ENCODE measurements at regions not wholly inside any gene's neighbourhood (a gene's known extent, or its start where the extent isn't known, plus 50 kb on each side); places are given as distances from the start of the nearest gene placed in this dataset.

DNA sequence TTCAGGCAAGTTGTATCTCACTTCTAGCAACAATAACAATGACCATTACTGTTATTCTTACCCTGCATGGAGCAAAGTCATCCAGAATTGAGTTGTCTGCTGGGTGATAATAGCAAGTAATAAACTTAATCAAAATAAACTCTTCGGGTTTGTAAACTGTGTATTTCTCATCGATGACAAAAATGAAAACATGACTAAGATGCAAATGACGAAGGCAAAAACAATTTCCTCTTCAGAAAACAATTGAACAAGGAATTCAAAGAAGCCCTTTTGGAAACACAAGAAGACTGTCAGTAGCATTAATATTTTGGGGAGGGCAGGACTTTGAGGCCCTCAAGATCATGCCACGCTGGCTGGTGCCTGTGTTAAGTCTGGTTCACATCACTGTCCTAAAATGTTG, 232.0 kb downstream of the BTG1 start:
- DNase-seq: no peak

DNA sequence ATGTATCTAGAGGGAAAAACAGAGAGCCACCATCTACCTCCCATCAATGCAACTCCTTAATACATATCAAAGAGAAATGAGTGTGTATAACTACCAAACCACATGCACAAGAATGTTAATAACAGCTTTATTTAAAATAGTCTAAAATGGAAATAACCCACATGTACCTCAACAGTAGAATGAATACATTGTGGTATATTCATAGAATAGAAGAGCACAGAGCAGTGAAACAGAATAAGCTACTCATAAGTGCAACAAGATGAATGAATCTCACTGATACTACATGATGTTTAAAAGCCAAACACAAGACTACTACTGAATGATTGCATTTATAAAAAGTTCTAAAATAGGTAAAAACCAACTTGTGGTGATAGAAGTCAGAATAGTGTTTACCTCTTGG, 232.5 kb downstream of the BTG1 start:
- DNase-seq: no peak

GRCh38 chr12:91912178-91912577, 233.5 kb downstream of the BTG1 start:
- no peak for DNase-seq

DNA sequence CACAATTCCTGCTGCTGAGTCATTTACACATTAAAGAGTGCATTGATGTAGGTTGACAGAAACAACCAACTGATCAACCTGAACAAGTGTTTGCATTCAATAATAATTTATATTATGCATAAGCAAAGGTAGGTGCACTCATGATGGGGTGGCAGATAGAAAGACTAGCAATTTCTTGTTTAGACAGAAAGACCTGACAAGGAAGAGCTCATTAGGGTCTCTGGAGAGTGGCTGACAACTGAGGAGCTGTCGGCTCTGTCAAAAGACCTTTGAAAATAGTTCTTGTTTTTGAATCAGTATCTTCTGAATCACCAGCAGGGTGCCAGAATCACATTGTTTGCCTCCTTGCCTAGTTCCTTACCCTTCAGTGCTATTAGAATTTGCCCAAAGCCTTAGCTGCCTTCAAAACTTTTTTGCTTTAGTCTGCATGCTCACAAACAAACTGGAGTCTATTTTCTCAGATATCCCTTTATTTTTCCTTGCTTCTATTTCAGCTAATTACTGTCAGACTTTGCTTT, 234.7 kb downstream of the BTG1 start:
- no peak for DNase-seq

DNA sequence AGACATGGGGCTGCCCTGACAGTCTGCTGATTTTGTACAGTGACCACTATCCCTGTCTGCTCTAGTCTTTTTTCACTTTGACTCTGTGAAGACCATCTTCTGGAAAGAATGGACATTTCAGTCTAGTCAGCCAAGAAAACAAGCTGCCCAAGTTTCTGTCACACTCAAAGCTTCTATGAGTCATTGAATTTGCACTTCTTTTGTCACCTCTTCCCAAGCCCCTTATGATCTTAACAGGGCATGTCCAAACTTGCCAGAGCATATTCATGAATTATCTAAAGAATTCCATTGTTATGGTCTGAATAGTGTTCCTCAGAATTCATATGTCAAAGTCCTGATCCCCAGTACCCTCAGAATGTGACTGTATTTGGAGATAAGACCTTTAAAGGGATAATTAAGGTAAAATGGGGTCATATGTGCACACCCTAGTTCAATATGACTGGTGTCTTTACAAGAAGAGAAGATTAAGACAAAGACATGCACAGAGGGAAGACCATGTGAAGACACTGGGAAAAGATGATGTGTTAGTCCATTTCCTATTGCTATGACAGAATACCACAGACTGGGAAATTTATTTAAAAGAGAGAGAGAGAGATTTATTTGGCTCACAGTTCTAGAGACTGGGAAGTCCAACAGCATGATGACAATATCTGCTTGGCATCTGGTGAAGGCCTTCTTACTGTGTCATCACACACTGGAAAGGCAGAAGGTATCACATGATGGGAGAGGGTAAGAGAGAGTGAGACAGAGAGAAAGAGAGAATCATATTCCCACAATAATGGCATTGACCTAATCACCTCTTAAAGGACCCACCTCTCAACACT, 242.6 kb downstream of the BTG1 start:
- no peak for DNase-seq

DNA sequence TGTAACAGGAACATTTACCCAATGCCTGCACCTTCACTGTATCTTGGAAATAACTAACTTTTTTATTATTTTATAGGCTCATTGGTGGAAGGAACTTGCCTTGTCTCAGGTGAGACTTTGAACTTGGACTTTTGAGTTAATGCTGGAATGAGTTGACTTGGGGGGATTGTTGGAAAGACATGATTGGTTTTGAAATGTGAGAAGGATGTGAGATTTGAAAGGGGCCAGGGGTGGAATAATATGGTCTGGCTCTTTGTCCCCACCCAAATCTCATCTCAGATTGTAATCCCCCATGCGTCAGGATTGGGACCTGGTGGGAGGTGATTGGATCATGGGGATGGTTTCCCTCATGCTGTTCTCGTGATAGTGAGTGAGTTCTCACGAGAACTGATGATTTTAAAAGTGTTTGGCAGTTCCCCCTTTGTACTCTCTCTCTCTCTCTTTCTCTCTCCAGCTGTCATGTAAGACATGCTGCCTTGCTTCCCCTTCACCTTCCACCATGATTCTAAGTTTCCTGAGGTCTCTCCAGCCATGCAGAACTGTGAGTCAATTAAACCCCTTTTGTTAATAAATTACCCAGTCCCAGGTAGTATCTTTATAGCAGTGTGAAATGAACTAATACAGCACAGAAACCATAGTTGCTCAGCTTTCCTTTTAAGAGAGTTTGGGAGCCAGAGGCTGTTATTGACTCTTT, 244.1 kb downstream of the BTG1 start:
- no peak for DNase-seq

DNA sequence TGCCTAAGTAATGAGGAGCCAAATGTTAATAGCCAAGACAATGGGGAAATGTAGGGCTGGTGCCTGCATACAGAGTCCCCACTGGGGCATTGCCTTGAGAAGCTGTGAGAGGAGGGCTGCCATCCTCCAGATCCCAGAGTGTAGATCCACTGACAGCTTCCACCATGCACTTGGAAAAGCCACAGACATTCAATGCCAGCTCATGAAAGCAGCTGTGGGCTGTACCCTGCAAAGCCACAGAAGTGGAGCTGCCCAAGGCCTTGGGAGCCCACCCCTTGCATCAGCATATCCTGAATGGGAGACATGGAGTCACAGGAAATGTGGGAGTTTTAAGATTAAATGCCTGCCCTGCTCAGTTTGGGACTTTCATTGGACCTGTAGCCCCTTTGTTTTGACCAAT, 244.7 kb downstream of the BTG1 start:
- no peak for DNase-seq

DNA sequence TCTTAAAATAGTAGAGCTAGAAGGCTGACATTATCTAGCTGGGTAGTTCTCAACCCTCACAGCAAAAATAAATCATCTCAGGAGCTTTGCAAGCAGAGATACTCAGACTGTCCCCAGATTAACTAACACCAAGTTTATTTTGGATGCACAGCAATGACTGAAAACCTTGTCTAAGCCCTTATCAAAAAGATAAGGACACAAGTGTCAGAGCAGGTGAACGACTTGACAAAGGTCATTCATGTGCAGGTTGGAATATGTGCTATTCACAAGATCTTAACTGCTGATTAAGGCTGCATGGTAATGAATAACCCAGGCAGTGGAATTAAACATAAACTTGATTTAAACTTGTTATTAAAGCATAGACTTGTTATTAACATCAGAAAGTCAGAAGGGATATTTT, 246.6 kb downstream of the BTG1 start:
- no peak for DNase-seq

DNA sequence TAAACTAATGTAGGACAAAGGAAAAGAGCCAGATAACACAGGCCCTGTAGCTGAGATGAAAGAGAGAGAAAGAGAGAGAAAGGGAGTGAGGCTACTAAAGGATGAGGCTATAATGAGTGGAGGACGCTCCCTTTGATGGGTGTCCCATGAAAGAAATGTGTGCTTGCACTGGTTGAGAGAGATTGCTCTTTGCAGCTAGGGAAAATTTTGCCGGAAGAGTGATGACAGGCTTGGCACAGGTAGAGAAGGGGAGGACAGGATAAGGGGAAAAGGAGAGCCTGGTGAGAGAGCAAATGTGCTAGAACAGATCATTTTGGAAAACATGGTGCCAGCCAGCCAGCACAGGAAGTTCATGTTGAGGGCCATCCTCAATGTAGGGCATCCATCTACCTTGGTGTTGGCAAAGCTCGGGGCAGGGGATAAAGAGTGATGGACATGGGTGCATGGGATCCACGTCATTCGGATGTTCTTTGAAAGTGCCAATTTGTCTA, 248.6 kb downstream of the BTG1 start:
- no peak for DNase-seq

- no peak for DNase-seq
These were observed 249.2 kb downstream of the BTG1 start for GRCh38 chr12:91896286-91897024.

- no peak for DNase-seq
These were observed 250.7 kb downstream of the BTG1 start for GRCh38 chr12:91894911-91895310.

- no peak for DNase-seq
These were observed 252.2 kb downstream of the BTG1 start for GRCh38 chr12:91893476-91893875.

DNA sequence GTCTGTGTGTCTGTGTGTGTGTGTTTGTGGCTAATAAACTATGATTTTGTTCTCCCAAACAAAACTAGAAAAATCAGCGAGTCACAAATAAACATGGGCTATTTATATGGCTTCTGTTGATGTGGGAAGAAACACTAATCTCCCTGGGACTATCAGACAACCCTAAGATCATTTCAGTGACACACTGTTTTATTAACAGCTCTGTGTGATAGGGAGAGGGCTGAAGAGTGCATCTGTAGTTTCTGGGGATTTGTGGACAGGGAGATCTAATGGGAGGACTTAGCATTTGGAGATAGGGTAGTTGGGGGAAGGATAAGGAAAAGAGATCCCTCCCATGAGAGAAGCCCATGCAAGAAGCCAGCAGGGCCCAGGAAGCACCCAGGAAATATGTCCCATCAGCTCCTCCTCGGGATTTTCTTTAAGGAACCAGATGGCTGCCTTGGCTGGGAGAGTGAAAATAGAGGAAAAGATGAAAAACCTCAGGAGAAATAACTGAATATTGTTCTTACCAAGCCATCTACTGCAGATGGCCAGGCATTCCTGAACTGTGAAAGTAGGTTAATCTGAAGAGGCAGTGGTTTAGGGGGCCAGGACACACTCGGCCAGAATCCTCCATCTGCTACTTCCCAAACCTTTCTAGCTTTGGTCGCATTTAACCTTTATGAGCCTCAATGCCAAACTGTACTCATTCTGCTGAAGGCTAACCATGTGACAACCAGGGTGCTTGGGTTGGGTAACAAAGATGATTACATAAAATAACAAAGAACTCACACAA, 253.4 kb downstream of the BTG1 start:
- DNase-seq: no peak

- DNase-seq: no peak
These were observed 254.9 kb downstream of the BTG1 start for GRCh38 chr12:91890742-91891141.

DNA sequence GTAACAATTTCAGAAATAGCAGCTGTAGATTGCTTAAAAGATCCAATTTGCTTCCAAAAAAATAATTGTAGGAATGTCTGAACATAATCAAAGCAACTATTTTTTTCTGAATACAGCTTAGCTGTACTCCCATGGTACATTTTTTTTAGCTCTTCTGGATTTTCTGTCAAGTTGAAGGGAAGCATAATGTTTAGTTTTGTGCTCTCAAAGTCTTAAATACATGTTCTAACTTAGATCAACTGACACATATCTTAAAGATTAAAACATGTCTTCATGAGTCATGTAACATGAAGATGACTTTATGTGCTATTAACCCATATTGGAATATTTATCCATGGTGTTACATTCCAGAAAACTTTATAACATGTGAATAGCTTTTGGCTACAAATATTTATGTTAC, 255.7 kb downstream of the BTG1 start:
- DNase-seq: no peak

- no peak for DNase-seq
These were observed 256.6 kb downstream of the BTG1 start for GRCh38 chr12:91889059-91889458.

GRCh38 chr12:91887957-91888356, 257.7 kb downstream of the BTG1 start:
- DNase-seq: no peak

DNA sequence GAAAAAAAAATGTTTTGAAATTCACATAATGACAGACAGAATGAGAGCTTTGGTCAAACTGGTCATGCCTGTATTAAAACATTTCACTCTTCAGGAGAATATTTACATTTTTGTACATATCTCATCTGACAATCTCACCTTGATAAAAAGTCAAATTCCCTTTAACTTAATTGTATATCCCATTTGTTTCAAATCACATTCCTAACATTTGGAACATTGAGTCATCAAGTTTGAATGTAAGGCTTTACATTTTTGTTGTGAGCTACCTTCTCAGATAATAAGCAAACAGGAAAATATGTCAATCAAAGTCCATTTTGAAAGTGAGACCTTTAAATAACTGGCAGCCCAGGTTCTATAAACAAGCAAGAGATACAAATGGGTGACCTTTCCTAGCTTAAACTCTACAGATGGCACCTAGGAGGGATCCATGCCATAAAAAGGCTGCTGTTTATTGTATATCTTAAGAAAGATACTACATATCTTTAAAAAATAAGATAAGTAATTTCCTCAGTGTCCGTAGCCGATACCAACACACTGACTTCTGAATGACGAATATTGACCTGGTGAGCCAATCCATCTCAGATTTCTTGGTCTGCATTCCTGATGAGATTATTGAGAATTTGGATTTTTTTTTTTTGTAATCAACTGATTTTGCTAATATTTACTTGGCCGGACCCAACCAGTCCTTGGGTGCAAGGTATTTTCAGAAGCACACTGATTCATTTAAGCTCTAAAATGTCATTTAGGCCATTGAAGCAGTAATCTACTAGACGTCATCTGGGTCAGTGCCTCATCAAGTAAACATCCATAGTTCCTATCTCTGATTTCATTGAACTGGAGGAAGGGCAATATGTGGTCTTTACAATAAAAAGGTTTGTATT, 259.6 kb downstream of the BTG1 start:
- DNase-seq: no peak

- no peak for DNase-seq
These were observed 261.4 kb downstream of the BTG1 start for GRCh38 chr12:91884230-91884629.

DNA sequence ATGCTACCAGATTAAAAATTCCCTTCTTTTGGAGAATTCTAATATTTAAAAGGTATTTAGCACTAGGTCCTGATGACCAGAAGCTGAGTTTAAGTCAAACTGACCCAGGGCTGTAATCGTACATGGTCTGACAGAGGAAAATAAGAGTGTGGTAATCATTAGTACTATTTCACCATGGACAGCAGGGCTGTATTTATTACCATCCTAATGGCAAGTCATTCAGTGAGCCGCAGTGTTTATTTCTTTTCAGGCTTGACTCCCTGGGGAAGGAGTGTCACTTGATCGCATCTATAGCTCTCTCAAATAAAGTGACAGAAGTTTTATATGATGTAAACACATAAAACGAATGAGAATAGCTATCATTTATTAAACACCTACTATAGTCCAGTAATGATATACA, 261.8 kb downstream of the BTG1 start:
- no peak for DNase-seq

GRCh38 chr12:91882910-91883309, 262.7 kb downstream of the BTG1 start:
- DNase-seq: no peak

DNA sequence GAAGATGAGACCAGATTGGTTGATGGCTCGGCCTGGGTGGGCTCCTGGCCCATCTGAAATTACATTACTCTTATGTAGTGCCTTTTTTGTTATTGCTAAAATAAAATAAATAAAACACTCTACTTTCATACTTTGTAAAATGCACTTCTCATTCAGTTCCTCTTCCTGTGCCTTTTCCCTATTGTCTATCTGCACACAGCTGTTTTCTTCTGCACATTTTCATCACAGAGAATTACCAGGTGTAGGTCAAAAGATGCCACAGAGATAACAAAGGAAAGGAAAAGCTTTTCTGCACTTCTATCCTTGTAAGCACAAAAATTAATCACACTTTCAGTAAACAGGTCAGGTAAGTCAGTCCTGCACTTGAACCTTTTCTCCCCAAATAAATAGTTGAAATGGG, 265.1 kb downstream of the BTG1 start:
- DNase-seq: no peak

Measured in NCI-H510A treated with DMSO at 0.1 percent for 48 hours (cell line).